Stimulated activated CD4-positive, alpha-beta T cell treated with anti-CD3 and anti-CD28 coated beads, Interleukin-2, amount 100 ng/mL, for 48 hours (primary cell): ENCODE measurements at regions not wholly inside any gene's neighbourhood (a gene's known extent, or its start where the extent isn't known, plus 50 kb on each side); places are given as distances from the start of the nearest gene placed in this dataset.

Experiments
- DNase-seq, 2 donors: peaks; one replicate each; pipeline ENCODE4 v3.0.0-alpha.2; 2020

GRCh38 chr4:110780538-110780937 is 157.7 kb upstream of the PITX2 start:
- no peak for DNase-seq

DNA sequence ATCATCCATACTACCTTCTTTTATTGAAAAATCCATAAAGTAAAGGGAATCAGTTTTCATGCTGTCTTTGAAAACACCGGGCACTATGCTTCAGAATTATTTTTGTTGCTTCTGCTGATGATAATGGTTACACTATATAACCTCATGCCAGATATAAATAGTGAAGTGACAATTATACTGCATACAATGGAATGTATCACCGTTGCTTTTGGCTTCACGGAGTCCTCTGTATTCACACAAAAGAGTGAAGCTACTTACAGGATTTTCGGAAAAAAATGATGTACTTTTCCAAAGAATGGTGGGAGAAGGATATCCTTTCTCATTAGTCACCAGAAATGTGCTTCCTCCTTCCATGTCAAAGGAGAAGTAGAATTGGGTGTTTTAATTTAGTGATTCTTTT is 159.1 kb upstream of the PITX2 start:
- no peak for DNase-seq

DNA sequence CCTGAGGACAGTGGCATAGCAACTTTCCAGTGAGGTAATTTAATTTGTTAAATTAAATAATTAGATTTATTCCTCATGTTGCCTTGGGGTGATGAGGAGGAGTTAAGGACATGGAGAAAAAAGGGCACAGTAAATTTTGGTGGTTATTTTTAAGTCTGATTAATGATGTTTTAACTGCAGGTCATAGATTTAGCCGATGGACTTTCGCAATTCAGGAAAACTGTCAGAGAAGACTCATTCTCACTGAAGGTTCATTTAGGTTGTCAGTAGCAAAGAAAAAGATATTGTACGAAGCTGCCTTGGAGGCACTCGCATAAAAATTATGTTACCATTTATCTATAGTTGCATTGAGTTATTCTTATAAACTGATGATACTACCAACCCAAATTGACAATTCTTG is 164.2 kb upstream of the PITX2 start:
- no peak for DNase-seq

GRCh38 chr4:110787707-110788106 is 164.8 kb upstream of the PITX2 start:
- no peak for DNase-seq

- no peak for DNase-seq
These were observed 165.4 kb upstream of the PITX2 start for GRCh38 chr4:110788302-110788701.

- DNase-seq, result no peak
These were observed 169.2 kb upstream of the PITX2 start for GRCh38 chr4:110792036-110792435.

DNA sequence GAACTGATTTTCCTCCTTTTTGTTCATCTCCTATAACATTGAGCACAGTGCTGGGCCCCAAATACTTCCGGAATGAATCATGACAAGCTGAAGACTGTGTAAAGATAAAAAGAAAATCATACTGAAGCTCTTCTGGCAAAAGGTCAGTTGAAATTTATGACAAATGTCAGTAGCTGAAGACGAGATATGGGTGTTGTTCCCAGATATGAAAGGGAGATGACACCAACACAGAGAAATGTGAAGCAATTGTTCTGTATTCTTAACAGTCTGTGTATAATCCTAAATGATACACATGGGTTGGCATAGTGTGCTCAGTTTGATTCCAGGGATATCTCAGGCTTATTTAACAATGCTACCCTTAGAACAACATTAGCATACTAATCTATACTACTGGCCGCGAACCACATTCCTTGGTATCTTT is 170.5 kb upstream of the PITX2 start:
- no peak for DNase-seq

DNA sequence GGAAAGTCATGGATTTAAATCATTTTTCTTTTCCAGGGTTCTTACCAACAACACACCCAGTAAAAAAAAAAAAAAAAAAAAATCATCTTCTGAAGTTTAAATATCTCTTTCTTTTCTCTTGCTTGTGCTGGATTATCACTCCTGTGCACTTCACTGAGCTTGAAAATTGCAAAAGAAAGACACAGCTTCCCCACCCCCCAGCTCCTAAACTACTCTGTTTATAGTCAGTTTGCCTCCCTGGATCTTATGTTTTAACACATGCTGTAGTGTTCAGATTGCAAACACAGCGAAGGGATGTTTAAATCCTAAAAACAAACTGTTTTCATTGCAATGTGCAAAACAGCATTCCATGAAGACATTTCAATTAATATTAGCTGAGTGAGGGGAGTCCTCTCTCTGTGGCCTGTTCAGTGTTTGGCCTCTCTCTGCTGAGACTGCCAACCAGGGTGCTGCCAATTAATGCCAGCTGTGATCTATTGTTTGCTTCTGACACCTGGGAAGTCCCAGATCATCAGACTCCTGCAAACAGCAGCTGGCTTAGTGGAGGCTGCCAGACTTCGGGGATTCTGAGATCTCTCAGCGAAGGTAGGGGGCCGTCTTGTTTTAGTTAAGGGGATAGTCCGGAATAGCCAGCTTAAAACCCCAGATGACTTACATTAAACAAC is 171.1 kb upstream of the PITX2 start:
- no peak for DNase-seq

DNA sequence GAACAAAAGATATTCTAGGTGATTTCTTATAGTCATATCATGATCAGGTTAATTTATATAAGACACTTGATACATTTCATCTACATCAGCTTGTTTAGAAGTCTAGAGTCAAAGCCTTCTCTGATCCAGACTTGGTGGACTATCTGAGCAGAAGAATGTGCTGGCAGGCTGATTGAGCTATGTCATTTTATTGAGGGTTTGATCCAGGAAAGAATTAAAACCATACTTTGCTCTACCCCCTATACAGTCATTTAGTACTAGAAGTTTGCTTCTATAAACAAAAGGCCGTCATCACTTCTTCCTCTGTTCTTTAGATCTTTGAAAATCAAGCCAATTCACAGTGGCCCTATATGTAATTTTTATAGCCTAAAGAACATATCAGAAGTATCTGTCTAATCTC is 173.1 kb upstream of the PITX2 start:
- no peak for DNase-seq

- DNase-seq, result no peak
These were observed 174.6 kb upstream of the PITX2 start for GRCh38 chr4:110797486-110797885.

GRCh38 chr4:110798687-110799086 is 175.8 kb upstream of the PITX2 start:
- no peak for DNase-seq

DNA sequence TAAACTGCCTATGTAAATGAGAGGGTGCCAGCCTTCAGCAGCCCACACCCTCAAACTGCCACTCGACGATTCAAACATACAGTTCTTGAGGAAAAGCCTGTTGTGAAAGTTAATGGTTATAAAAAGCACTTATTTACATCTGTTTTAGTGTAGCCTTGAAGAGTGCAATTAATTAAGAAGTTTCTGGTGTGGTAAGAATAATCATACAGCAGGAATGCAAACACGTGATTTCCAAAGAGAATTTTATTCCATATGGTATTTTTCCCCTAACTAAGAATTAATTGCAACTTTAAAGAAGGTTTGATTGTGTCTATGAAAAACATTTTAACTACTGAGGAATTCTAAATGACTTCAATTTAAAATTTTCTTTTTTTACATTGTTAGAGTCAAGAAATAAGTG is 176.3 kb upstream of the PITX2 start:
- DNase-seq, result no peak

GRCh38 chr4:110801591-110801990 is 178.7 kb upstream of the PITX2 start:
- DNase-seq, result no peak

DNA sequence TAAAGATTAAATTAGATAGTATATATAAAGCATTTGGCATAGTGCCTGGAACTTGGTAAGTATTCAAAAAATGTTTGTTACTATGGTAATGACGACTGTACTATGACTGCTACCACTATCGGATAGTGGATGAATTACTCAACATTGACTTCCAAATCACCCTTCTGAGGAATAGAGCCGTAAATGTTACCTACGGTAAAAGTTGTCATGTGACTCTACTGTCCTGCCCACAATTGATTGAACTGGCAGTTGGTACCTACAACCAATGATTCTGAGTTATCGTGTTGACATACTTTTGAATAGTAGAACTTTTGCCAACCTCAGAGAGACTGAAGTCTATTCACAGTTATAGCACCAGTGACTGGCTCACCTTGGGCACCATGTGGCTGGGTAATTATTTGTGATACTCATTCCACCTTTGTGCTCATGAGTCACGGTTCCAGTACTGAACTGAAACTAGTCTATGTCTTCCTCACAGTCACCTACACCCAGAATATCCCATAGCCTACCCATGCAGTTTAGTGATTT is 185.5 kb upstream of the PITX2 start:
- no peak for DNase-seq

DNA sequence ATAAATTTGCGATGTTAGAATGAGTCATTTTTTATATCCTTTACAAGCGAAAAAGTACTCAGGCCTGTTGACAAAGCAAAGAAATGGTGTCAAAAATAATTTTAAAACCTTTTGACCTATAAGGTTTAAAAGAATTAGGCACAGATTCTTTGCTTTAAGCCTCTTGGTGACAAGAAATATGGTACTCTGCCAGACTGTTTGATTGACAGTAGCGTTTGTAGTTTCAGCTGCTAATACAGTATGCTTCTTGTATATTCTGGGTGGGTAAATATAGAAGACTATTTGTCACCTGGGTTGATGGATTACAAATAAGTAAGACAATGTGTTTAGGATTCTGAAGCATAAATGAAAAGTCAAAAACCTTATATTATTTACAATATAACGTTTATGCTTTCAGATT is 193.1 kb upstream of the PITX2 start:
- DNase-seq, result no peak

- no peak for DNase-seq
These were observed 193.5 kb upstream of the PITX2 start for GRCh38 chr4:110816367-110816766.

DNA sequence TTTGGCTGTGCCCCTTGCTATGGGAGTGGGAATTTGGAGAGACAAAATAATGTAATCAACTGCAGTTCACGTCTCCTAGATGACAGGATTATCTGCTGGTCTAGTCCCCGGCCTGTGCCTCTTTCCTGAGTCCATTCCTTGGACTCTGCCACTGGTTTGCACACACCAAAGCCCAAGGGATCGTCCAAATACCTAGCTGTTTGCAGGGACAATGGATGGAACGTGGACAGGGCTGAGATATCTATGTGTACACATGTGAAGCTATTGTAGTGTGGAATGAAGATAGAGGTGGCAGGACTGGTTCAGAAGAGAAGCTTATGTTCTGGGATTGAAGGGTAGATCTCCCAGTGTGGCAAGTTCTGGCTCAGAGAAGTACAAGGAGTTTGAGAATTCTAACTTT is 198.3 kb upstream of the PITX2 start:
- DNase-seq, result no peak

GRCh38 chr4:110823251-110823650 is 200.4 kb upstream of the PITX2 start:
- no peak for DNase-seq

- no peak for DNase-seq
These were observed 201.5 kb upstream of the PITX2 start for GRCh38 chr4:110824344-110824743.

- no peak for DNase-seq
These were observed 203.8 kb upstream of the PITX2 start for GRCh38 chr4:110826656-110827055.

- no peak for DNase-seq
These were observed 207.6 kb upstream of the PITX2 start for GRCh38 chr4:110830461-110830860.

DNA sequence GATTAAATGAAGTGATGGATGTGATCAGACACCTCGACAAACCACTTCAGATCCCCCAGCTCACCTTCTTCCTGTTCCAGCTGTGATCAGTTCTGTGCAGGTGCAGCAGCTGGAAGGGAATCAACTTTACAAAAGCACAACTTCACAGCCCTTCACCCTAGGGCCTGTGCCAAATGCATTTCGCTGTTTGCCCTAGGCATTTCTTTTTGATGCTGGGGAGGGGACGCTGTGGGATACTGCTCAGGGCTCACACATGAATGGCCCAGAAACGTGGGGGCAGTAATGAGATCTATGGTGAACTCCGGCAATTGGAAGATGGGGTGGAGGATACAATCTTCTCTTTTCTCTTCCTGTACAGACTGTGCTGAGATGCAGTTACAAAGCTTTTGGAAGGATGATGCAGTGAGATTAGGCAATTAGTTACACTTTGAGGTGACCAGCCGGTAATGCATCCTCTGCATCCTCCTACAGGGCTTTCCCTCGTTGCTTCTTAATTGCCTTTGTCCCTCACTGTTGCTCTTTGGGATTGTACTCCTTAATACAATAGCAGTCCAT is 215.1 kb upstream of the PITX2 start:
- DNase-seq, result no peak

DNA sequence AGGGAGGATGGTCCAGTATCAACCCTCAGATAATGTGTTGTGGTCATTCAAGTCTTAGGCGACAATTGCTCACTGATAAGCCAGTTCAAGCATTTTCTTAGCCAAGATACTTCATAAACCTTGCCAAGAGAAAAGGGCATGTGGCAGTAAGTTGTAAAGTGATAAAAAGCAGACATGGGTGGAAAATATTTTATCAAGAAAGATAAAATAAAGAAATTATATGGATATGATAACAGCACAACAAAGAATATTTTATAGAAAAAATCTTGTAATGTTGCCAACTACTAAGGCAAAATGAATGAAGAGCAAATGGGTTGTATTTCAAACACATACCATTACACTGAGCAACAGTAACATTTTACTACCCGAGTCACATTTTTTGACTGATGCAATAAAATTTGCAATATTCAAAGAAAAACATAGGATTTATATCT is 217.4 kb upstream of the PITX2 start:
- no peak for DNase-seq

GRCh38 chr4:110848787-110849186 is 225.9 kb upstream of the PITX2 start:
- no peak for DNase-seq

DNA sequence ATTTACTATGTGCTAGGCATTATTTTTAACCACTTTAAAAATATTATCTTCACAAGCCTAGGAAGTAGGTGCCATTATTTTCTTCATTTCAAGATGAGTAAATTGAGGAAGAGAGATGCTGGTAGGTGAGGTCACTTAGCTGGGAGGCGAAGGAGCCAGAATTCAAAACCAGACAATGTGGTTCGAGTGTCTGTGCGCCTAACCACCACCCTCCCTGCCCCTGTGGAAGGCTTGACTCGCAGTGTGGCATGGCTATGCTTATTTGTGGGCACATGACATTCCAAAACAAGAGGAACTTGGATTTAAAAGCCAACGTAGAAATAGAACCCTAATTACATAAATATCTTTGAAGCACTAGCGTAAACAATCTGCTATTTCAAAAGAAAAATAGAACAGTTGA is 226.6 kb upstream of the PITX2 start:
- no peak for DNase-seq
